DMS153 treated with DMSO at 0.1 percent for 48 hours (cell line): ENCODE measurements at regions not wholly inside any gene's neighbourhood (a gene's known extent, or its start where the extent isn't known, plus 50 kb on each side); places are given as distances from the start of the nearest gene placed in this dataset.
A peak's percentile ranks its signal among the peaks of the same experiment; 100 is the strongest.

Experiments used
- DNase-seq: peaks from one replicate; lab custom pipeline; 2025; ENCODE audit not compliant: unreplicated experiment; lab: John Stamatoyannopoulos, UW

- DNase-seq: peak; percentile 34
Observed at GRCh38 chr2:209334188-209335017, 89.4 kb upstream of the MAP2 start.

GRCh38 chr2:209340522-209340921 lies 83.3 kb upstream of the MAP2 start:
- no peak for DNase-seq

DNA sequence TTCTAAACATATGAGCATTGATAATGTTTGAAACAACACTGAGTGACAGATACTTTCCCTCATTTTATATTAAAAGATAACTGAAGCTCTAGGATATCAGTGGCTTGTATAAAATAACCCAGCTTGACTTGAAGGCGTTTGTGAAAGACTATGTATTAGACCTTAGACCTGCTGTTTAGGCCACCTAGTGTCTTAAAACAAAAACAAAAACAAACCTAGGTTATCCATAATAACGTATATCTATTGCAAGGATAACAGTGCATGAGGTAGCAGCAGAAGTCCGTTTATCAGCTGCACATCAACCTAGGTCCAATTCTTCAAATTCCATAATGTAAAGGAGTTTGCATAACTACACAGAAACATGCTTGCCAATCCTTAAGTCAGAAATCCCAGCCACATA lies 79.5 kb upstream of the MAP2 start:
- no peak for DNase-seq

DNA sequence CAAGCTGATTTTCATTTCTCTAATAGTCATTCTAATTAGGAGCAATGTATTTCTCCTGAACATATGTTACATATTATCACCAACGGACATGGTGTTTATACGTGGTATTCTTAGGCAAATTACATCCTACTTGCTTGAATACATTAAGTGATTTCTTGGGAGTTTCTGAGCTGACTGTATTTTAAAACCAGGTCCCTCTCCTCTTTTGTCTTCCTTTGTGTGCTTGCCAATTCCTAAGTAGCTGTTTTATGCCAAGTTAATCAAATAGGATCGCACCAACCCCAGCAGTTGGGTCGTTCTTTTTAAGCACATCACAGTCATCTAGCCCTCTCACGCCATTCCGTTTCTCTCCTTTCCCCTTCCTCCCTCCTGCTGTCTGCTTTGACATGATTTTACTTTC lies 75.4 kb upstream of the MAP2 start:
- DNase-seq: no peak

GRCh38 chr2:209351636-209352035 lies 72.2 kb upstream of the MAP2 start:
- DNase-seq: no peak

- no peak for DNase-seq
Observed at GRCh38 chr2:209358992-209359391, 64.9 kb upstream of the MAP2 start.

- DNase-seq: no peak
Observed at GRCh38 chr2:209367075-209367747, 56.6 kb upstream of the MAP2 start.

DNA sequence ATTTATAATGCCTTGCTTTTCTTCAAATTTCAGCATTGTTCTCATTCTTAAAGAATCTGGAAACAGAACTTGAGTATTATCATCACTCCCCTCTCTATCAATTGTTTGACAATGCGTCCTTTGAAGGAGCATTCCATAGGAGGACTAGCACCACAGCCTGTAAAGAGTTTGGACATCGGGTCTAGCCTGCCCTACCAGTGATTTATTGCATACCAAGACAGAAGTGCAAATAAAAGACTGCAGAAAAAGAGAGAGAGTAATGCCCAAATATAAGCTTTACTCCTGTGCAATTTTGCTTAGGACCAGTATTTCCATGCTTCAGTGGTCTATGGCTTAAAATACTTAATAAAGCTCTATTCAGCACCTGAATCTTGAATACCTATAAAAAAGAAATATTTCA lies 55.4 kb upstream of the MAP2 start:
- DNase-seq: no peak

GRCh38 chr2:209368914-209369313 lies 54.9 kb upstream of the MAP2 start:
- DNase-seq: no peak

- DNase-seq: no peak
Observed at GRCh38 chr2:209369656-209370055, 54.2 kb upstream of the MAP2 start.

DNA sequence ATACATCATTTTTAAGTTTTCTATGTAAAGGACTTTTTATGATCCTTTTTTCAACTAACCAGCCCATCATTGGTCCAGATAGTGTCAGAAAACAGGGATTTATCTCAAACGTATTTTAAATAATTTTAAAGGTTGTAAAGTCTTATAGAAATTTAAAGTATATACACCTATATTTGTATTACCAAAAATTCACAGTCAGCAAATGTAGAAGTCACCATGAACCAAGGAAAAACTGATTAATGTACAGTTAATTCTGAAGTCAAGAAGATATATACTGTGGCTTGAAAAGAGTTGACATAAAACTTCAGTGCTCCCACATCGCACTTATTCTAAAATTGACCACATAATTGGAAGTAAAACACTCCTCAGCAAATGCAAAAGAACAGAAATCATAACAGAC lies 52.4 kb upstream of the MAP2 start:
- no peak for DNase-seq
